ENCODE measurements at regions not wholly inside any gene's neighbourhood (a gene's known extent, or its start where the extent isn't known, plus 50 kb on each side); places are given as distances from the start of the nearest gene placed in this dataset.

- Histone ChIP-seq H3K79me2 (no peaks in the 10 kb centered on the region), H3K4me1 (no peaks in the 10 kb centered on the region), H3K4me2 (ENCODE audit: low read length) (no peak overlapping the region), H3K4me3 (ENCODE audit: low read depth, low read length) (no peak overlapping the region), H3K36me3 (ENCODE audit: control insufficient read depth, insufficient read depth, low read length) (no peaks in the 10 kb centered on the region), H3K27ac (no peak overlapping the region), H3K9me3 (ENCODE audit: control insufficient read depth, low read length) (no peaks in the 10 kb centered on the region), H2AFZ (no peak overlapping the region), H3K9ac (no peak overlapping the region), H3K27me3 (ENCODE audit: control insufficient read depth, insufficient read depth, low read length) (no peaks in the 10 kb centered on the region)
- TF ChIP-seq, protein P1, sequence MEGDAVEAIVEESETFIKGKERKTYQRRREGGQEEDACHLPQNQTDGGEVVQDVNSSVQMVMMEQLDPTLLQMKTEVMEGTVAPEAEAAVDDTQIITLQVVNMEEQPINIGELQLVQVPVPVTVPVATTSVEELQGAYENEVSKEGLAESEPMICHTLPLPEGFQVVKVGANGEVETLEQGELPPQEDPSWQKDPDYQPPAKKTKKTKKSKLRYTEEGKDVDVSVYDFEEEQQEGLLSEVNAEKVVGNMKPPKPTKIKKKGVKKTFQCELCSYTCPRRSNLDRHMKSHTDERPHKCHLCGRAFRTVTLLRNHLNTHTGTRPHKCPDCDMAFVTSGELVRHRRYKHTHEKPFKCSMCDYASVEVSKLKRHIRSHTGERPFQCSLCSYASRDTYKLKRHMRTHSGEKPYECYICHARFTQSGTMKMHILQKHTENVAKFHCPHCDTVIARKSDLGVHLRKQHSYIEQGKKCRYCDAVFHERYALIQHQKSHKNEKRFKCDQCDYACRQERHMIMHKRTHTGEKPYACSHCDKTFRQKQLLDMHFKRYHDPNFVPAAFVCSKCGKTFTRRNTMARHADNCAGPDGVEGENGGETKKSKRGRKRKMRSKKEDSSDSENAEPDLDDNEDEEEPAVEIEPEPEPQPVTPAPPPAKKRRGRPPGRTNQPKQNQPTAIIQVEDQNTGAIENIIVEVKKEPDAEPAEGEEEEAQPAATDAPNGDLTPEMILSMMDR (IDR thresholded peaks at IDR 0.05) = no peak
These were observed 199.5 kb upstream of the CNR1 start for GRCh38 chr6:88365656-88366055.

DNA sequence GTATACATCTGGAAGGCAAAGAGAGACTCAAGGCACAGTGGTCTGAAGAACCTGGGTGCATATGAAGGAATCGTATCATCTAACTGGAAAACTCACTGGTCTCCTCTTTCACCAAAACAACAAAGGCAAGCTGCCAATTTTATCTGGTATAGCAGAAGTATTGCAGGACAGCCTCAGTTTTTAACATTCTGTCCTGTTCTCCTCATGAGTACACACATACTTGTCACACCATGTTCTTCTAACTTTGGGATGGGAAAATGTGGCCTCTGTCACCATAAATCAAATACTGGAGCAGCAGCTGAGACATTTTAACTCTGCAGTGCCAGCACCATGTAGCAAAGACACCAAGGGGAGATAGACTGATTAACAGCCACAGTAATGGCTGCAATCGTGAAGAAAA, 199.1 kb upstream of the CNR1 start:
- Histone ChIP-seq H3K36me3 (ENCODE audit: control insufficient read depth, insufficient read depth, low read length) (no peaks in the 10 kb centered on the region), H2AFZ (no peak overlapping the region), H3K27ac (no peak overlapping the region), H3K9ac (no peak overlapping the region), H3K4me2 (ENCODE audit: low read length) (no peak overlapping the region), H3K4me3 (ENCODE audit: low read depth, low read length) (no peak overlapping the region), H3K79me2 (no peaks in the 10 kb centered on the region), H3K27me3 (ENCODE audit: control insufficient read depth, insufficient read depth, low read length) (no peaks in the 10 kb centered on the region), H3K9me3 (ENCODE audit: control insufficient read depth, low read length) (no peaks in the 10 kb centered on the region), H3K4me1 (no peaks in the 10 kb centered on the region)
- TF ChIP-seq, protein P1 (IDR thresholded peaks at IDR 0.05) = no peak

- no peak overlapping the region for H3K4me2 ChIP-seq (ENCODE audit: low read length)
- H3K27me3 ChIP-seq (ENCODE audit: control insufficient read depth, insufficient read depth, low read length) = no peaks in the 10 kb centered on the region
- TF ChIP-seq, protein P1 (IDR thresholded peaks at IDR 0.05) = no peak
- no peaks in the 10 kb centered on the region for H3K79me2 ChIP-seq
- no peak overlapping the region for H3K27ac ChIP-seq
- H3K9me3 ChIP-seq (ENCODE audit: control insufficient read depth, low read length) = no peaks in the 10 kb centered on the region
- no peak overlapping the region for H3K9ac ChIP-seq
- H3K36me3 ChIP-seq (ENCODE audit: control insufficient read depth, insufficient read depth, low read length) = no peaks in the 10 kb centered on the region
- no peaks in the 10 kb centered on the region for H3K4me1 ChIP-seq
- H2AFZ ChIP-seq = no peak overlapping the region
- no peak overlapping the region for H3K4me3 ChIP-seq (ENCODE audit: low read depth, low read length)
These were observed 195.6 kb upstream of the CNR1 start for GRCh38 chr6:88361754-88362153.

GRCh38 chr6:88361298-88361697, 195.2 kb upstream of the CNR1 start:
- Histone ChIP-seq H3K27ac (no peak overlapping the region), H3K4me1 (no peaks in the 10 kb centered on the region), H3K36me3 (ENCODE audit: control insufficient read depth, insufficient read depth, low read length) (no peaks in the 10 kb centered on the region), H2AFZ (no peak overlapping the region), H3K9ac (no peak overlapping the region), H3K27me3 (ENCODE audit: control insufficient read depth, insufficient read depth, low read length) (no peaks in the 10 kb centered on the region), H3K9me3 (ENCODE audit: control insufficient read depth, low read length) (no peaks in the 10 kb centered on the region), H3K79me2 (no peaks in the 10 kb centered on the region), H3K4me3 (ENCODE audit: low read depth, low read length) (no peak overlapping the region), H3K4me2 (ENCODE audit: low read length) (no peak overlapping the region)
- TF ChIP-seq, protein P1 (IDR thresholded peaks at IDR 0.05) = no peak

DNA sequence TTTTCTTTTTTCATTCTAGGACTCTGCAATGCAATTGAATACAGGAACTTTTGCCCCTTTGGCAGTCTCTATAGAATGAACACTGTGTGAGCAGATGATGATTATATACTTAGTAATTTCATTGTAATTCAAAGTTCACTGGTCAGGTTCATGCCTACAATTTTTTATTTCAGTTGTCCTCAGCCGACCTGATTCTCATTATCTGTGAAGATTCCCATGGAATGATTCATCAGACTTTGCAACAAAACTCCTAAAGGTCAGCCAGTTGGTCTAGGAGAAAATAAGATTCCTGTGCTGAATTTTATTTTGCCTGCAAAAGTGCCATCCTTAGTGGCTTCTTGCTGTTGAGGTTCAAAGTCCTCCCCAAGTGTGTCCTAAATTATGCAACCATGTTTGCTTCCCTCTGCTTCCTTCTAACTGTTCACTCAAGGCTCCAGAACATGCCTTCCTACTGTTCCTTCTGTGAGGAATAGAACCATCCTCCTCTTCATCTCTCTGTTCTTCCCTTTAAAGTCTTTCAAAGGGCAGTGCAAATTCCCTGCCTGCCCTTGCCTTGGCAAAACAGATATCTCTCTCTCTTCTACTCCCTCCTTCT, 194.2 kb upstream of the CNR1 start:
- Histone ChIP-seq H3K36me3 (ENCODE audit: control insufficient read depth, insufficient read depth, low read length) (no peaks in the 10 kb centered on the region), H3K4me3 (ENCODE audit: low read depth, low read length) (no peak overlapping the region), H3K9ac (no peak overlapping the region), H3K27me3 (ENCODE audit: control insufficient read depth, insufficient read depth, low read length) (no peaks in the 10 kb centered on the region), H2AFZ (no peak overlapping the region), H3K4me1 (no peaks in the 10 kb centered on the region), H3K27ac (no peak overlapping the region), H3K79me2 (no peaks in the 10 kb centered on the region), H3K4me2 (ENCODE audit: low read length) (no peak overlapping the region), H3K9me3 (ENCODE audit: control insufficient read depth, low read length) (no peaks in the 10 kb centered on the region)
- TF ChIP-seq, protein P1 (IDR thresholded peaks at IDR 0.05) = no peak
